Vagina (tissue), 2 donors: ENCODE measurements at regions not wholly inside any gene's neighbourhood (a gene's known extent, or its start where the extent isn't known, plus 50 kb on each side); places are given as distances from the start of the nearest gene placed in this dataset.

ENCODE experiments used
- CTCF ChIP-seq, 3 experiments: fragments of 450-650 bp in 2 of 3; fragments of 200-600 bp in 1 of 3; sonication (generic) in 1 of 3; IDR thresholded peaks; one replicate each; pipeline ENCODE4 v1.5.1; 2017 to 2019; ENCODE audit warnings: antibody characterized with exemption in 3 of 3, mild to moderate bottlenecking in 2 of 3, moderate library complexity in 2 of 3
- POLR2A ChIP-seq, 2 donors: fragments of 450-650 bp; IDR thresholded peaks; one replicate each; pipeline ENCODE4 v1.6.1; 2017; ENCODE audit warnings: antibody characterized with exemption in 2 of 2, mild to moderate bottlenecking in 2 of 2, moderate library complexity in 2 of 2
- POLR2AphosphoS5 ChIP-seq, 2 donors: sonication (generic); formaldehyde crosslinking; IDR thresholded peaks; one replicate each; pipeline ENCODE4 v1.9.0; 2017; ENCODE audit warnings: antibody characterized with exemption in 2 of 2, mild to moderate bottlenecking in 2 of 2, low read depth in 1 of 2; ENCODE audit not compliant: insufficient read depth in 1 of 2

- no peak for TF ChIP-seq CTCF (IDR thresholded peaks at IDR 0.05)
- TF ChIP-seq POLR2A (IDR thresholded peaks at IDR 0.05), result no peak
- TF ChIP-seq POLR2AphosphoS5 (IDR thresholded peaks at IDR 0.05; ENCODE audit: insufficient read depth in 1 of 2, low read depth in 1 of 2), result no peak
Measured at GRCh38 chr20:4563534-4563933, 122.7 kb upstream of the PRNP start.
